Endodermal cell (in vitro differentiated cells): ENCODE measurements at regions not wholly inside any gene's neighbourhood (a gene's known extent, or its start where the extent isn't known, plus 50 kb on each side); places are given as distances from the start of the nearest gene placed in this dataset.

Experiments
- DNase-seq: peaks from one replicate; pipeline ENCODE4 v3.0.0-alpha.2; 2017
- H3K27ac ChIP-seq: 2 replicates; pipeline ENCODE4 v1.5.1; 2013; ENCODE audit warnings: mild to moderate bottlenecking, low read depth, low read length, moderate library complexity
- H3K27me3 ChIP-seq: 2 replicates; pipeline ENCODE4 v1.6.1; 2013; ENCODE audit warnings: mild to moderate bottlenecking, low read length, moderate library complexity; ENCODE audit not compliant: insufficient read depth, control insufficient read depth, poor library complexity, severe bottlenecking
- H3K36me3 ChIP-seq: 2 replicates; pipeline ENCODE4 v1.7.0; 2013; ENCODE audit warnings: mild to moderate bottlenecking, low read length, moderate library complexity; ENCODE audit not compliant: control insufficient read depth, insufficient read depth
- H3K4me1 ChIP-seq: one replicate; pipeline ENCODE4 v1.7.0; 2013; ENCODE audit warnings: low read length; ENCODE audit not compliant: control insufficient read depth, insufficient read depth
- H3K4me3 ChIP-seq: 2 replicates; pipeline ENCODE4 v1.5.1; 2013; ENCODE audit warnings: mild to moderate bottlenecking, low read length, moderate library complexity
- H3K9ac ChIP-seq: 2 replicates; pipeline ENCODE4 v1.6.1; 2013; ENCODE audit warnings: mild to moderate bottlenecking, low read length, moderate library complexity; ENCODE audit not compliant: poor library complexity, severe bottlenecking; ENCODE audit errors: extremely low read depth
- H3K9me3 ChIP-seq: 2 replicates; pipeline ENCODE4 v1.6.1; 2013; ENCODE audit warnings: mild to moderate bottlenecking, low read length, moderate library complexity; ENCODE audit not compliant: control insufficient read depth
- H3K27ac Mint-ChIP-seq: 2 replicates; pipeline ENCODE4 v1.8.0; 2020; ENCODE audit warnings: mixed read lengths
- H3K27me3 Mint-ChIP-seq: 2 replicates; pipeline ENCODE4 v1.8.0; 2021; ENCODE audit warnings: mild to moderate bottlenecking, mixed read lengths; ENCODE audit not compliant: insufficient read depth
- H3K36me3 Mint-ChIP-seq: 2 replicates; pipeline ENCODE4 v1.8.0; 2020; ENCODE audit warnings: low read depth, mixed read lengths
- H3K4me1 Mint-ChIP-seq: 2 replicates; pipeline ENCODE4 v1.8.0; 2020; ENCODE audit warnings: mixed read lengths
- H3K4me3 Mint-ChIP-seq: 2 replicates; pipeline ENCODE4 v1.8.0; 2020; ENCODE audit warnings: mild to moderate bottlenecking, moderate library complexity, mixed read lengths
- H3K9me3 Mint-ChIP-seq: 2 replicates; pipeline ENCODE4 v1.8.0; 2020; ENCODE audit warnings: mild to moderate bottlenecking, mixed read lengths
- WGBS, 2 experiments: methylation state at CpG; one replicate each; pipeline versions ENCODE4 v1.1.5 to v1.1.7; 2013; ENCODE audit warnings: missing lambda C conversion rate in 2 of 2, mixed read lengths in 1 of 2; ENCODE audit not compliant: insufficient coverage in 1 of 2, insufficient read length in 1 of 2; 5-methylcytosine and 5-hydroxymethylcytosine counted together
- TF ChIP-seq, protein P1 (sequence below): fragments of 200-600 bp; sonication (generic); conservative IDR thresholded peaks from 2 replicates; pipeline ENCODE4 v1.5.0; 2021; ENCODE audit warnings: antibody characterized with exemption, mild to moderate bottlenecking

DNA sequence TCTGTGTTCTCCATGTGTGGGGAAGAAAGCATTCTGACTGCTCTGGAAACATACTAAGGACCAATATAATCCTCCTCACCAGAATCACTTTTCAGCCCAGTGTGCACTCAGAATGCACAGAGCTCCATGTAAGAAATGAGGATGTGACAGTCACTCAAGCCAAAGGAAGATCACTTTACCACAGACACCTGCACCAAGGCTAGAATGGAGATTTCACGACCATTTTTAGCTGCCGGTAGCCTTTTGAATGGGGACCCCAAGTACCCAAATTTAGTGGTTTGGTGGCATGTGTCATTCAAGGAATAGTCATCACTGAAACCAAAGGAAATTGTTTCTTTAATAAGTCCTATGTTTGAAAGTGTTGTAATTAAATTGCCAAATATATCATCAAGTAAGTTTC is 613.2 kb upstream of the ACVR2A start:
- H3K27me3 ChIP-seq = no peaks in the 10 kb centered on the region
- no peak overlapping the region for H3K9ac ChIP-seq
- H3K4me3 ChIP-seq = no peak overlapping the region
- no peaks in the 10 kb centered on the region for H3K9me3 ChIP-seq
- no peaks in the 10 kb centered on the region for H3K36me3 ChIP-seq
- no peaks in the 10 kb centered on the region for H3K27me3 Mint-ChIP-seq
- H3K4me3 Mint-ChIP-seq = no peak overlapping the region
- TF ChIP-seq, protein P1, sequence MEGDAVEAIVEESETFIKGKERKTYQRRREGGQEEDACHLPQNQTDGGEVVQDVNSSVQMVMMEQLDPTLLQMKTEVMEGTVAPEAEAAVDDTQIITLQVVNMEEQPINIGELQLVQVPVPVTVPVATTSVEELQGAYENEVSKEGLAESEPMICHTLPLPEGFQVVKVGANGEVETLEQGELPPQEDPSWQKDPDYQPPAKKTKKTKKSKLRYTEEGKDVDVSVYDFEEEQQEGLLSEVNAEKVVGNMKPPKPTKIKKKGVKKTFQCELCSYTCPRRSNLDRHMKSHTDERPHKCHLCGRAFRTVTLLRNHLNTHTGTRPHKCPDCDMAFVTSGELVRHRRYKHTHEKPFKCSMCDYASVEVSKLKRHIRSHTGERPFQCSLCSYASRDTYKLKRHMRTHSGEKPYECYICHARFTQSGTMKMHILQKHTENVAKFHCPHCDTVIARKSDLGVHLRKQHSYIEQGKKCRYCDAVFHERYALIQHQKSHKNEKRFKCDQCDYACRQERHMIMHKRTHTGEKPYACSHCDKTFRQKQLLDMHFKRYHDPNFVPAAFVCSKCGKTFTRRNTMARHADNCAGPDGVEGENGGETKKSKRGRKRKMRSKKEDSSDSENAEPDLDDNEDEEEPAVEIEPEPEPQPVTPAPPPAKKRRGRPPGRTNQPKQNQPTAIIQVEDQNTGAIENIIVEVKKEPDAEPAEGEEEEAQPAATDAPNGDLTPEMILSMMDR = no peak
- peaks cover 12% of the 10 kb centered on the region for H3K4me1 Mint-ChIP-seq
- H3K27ac ChIP-seq = no peak overlapping the region
- H3K4me1 ChIP-seq = peaks cover 6% of the 10 kb centered on the region
- H3K9me3 Mint-ChIP-seq = no peaks in the 10 kb centered on the region
- DNase-seq = no peak
- WGBS, 2 experiments = 98% methylated on average over 2 of the region's 2 CpGs; no CpG with 5 or more reads in 1 of the 2 experiments
- no peak overlapping the region for H3K27ac Mint-ChIP-seq
- H3K36me3 Mint-ChIP-seq = no peaks in the 10 kb centered on the region

GRCh38 chr2:147231081-147231480 is 613.7 kb upstream of the ACVR2A start:
- Histone ChIP-seq H3K36me3 (no peaks in the 10 kb centered on the region), H3K27me3 (no peaks in the 10 kb centered on the region), H3K4me3 (no peak overlapping the region), H3K4me1 (peaks cover 6% of the 10 kb centered on the region), H3K9ac (no peak overlapping the region), H3K9me3 (no peaks in the 10 kb centered on the region), H3K27ac (no peak overlapping the region)
- no peaks in the 10 kb centered on the region for H3K36me3 Mint-ChIP-seq
- WGBS, 2 experiments = 88 to 100% methylated on average over 1 of the region's 1 CpG
- H3K27ac Mint-ChIP-seq = no peak overlapping the region
- H3K4me3 Mint-ChIP-seq = no peak overlapping the region
- peaks cover 12% of the 10 kb centered on the region for H3K4me1 Mint-ChIP-seq
- DNase-seq = no peak
- H3K9me3 Mint-ChIP-seq = no peaks in the 10 kb centered on the region
- no peaks in the 10 kb centered on the region for H3K27me3 Mint-ChIP-seq
- TF ChIP-seq, protein P1 = no peak

DNA sequence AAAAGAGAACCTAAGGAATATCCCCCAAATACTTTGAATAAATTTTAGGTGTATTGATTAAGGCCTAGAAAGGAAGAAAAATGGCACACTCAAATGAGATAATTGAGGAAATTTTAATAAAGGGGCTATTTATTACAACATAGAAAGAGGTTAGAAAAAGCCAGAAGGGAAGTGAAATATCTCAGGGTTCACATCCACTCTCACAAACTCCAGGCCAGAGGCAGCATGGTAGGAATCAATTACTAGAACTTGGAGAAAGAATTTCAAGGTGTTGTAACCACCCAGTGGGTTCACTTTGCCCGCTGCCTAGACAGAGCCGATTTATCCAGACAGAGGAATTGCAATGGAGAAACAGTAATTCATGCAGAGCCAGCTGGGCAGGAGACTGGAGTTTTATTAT is 617.5 kb upstream of the ACVR2A start:
- Histone ChIP-seq H3K9me3 (no peaks in the 10 kb centered on the region), H3K9ac (no peak overlapping the region), H3K4me1 (peaks cover under 1% of the 10 kb centered on the region), H3K27me3 (no peaks in the 10 kb centered on the region), H3K36me3 (no peaks in the 10 kb centered on the region), H3K27ac (no peak overlapping the region), H3K4me3 (no peak overlapping the region)
- no peak overlapping the region for H3K4me3 Mint-ChIP-seq
- no peak for DNase-seq
- TF ChIP-seq, protein P1 = no peak
- H3K4me1 Mint-ChIP-seq = peaks cover 16% of the 10 kb centered on the region
- H3K27ac Mint-ChIP-seq = no peak overlapping the region
- no peaks in the 10 kb centered on the region for H3K9me3 Mint-ChIP-seq
- WGBS, 2 experiments = 90 to 94% methylated on average over 2 of the region's 2 CpGs
- H3K36me3 Mint-ChIP-seq = no peaks in the 10 kb centered on the region
- H3K27me3 Mint-ChIP-seq = no peaks in the 10 kb centered on the region
